Tibial artery (tissue), 4 donors: ENCODE measurements at regions not wholly inside any gene's neighbourhood (a gene's known extent, or its start where the extent isn't known, plus 50 kb on each side); places are given as distances from the start of the nearest gene placed in this dataset.

Experiments used
- DNase-seq, 2 donors: peaks; one replicate each; pipeline ENCODE4 v3.0.0-alpha.2; 2019
- H3K27ac ChIP-seq, 2 donors: fragments of 200-600 bp; sonication (generic) in 1 of 2; 1 replicate in 1 of 2; 2 replicates in 1 of 2; pipeline ENCODE4 v1.5.1; 2018 to 2019; ENCODE audit warnings: mild to moderate bottlenecking in 1 of 2
- H3K27me3 ChIP-seq, 2 donors: fragments of 200-600 bp; sonication (generic) in 1 of 2; one replicate each; pipeline versions ENCODE4 v1.5.1 to v1.6.0; 2016 to 2019
- H3K36me3 ChIP-seq, 3 donors: fragments of 200-600 bp; sonication (generic) in 2 of 3; one replicate each; pipeline ENCODE4 v1.5.1; 2016 to 2019; ENCODE audit warnings: mild to moderate bottlenecking in 2 of 3
- H3K4me1 ChIP-seq, 4 donors: fragments of 200-600 bp; sonication (generic) in 2 of 4; 1 replicate in 3 of 4; 2 replicates in 1 of 4; pipeline ENCODE4 v1.5.1; 2016 to 2019
- H3K4me3 ChIP-seq, 2 donors: fragments of 200-600 bp; sonication (generic) in 1 of 2; 1 replicate in 1 of 2; 2 replicates in 1 of 2; pipeline ENCODE4 v1.5.1; 2018 to 2019; ENCODE audit warnings: mild to moderate bottlenecking in 2 of 2
- H3K9me3 ChIP-seq, 3 donors: fragments of 200-600 bp; sonication (generic) in 1 of 3; one replicate each; pipeline ENCODE4 v1.5.1; 2016 to 2019
- CTCF ChIP-seq, 2 experiments: fragments of 200-600 bp in 1 of 2; fragments of 450-650 bp in 1 of 2; IDR thresholded peaks; one replicate each; pipeline ENCODE4 v1.5.1; 2017 to 2019; ENCODE audit warnings: antibody characterized with exemption in 2 of 2, mild to moderate bottlenecking in 1 of 2, moderate library complexity in 1 of 2
- intact Hi-C: fragments of 100-400 bp; cut with DNase I; formaldehyde crosslinking; loops from one replicate; pipeline ENCODE4 v1.15.0; 2023; ENCODE audit warnings: low total_unique reads

- intact Hi-C loops = no loop called here
- H3K4me1 ChIP-seq = no peaks in the 10 kb centered on the region
- no peak overlapping the region for H3K4me3 ChIP-seq
- H3K36me3 ChIP-seq = no peaks in the 10 kb centered on the region
- no peaks in the 10 kb centered on the region for H3K27me3 ChIP-seq
- no peak overlapping the region for H3K27ac ChIP-seq
- no peaks in the 10 kb centered on the region for H3K9me3 ChIP-seq
- DNase-seq = no peak
- TF ChIP-seq CTCF (IDR thresholded peaks at IDR 0.05) = no peak
Measured at GRCh38 chr18:57974585-57975265, 69.3 kb upstream of the NEDD4L start.

- H3K27me3 ChIP-seq = no peaks in the 10 kb centered on the region
- intact Hi-C loops = no loop called here
- H3K36me3 ChIP-seq = no peaks in the 10 kb centered on the region
- TF ChIP-seq CTCF (IDR thresholded peaks at IDR 0.05) = no peak
- no peaks in the 10 kb centered on the region for H3K9me3 ChIP-seq
- no peak for DNase-seq
- H3K27ac ChIP-seq = no peak overlapping the region
- no peak overlapping the region for H3K4me3 ChIP-seq
- no peaks in the 10 kb centered on the region for H3K4me1 ChIP-seq
Measured at GRCh38 chr18:57973889-57974288, 70.1 kb upstream of the NEDD4L start.

GRCh38 chr18:57970356-57971095 is 73.5 kb upstream of the NEDD4L start:
- no peak overlapping the region for H3K27ac ChIP-seq
- TF ChIP-seq CTCF (IDR thresholded peaks at IDR 0.05) = no peak
- no peak overlapping the region for H3K4me3 ChIP-seq
- H3K9me3 ChIP-seq = no peaks in the 10 kb centered on the region
- H3K27me3 ChIP-seq = no peaks in the 10 kb centered on the region
- H3K36me3 ChIP-seq = no peaks in the 10 kb centered on the region
- intact Hi-C loops = no loop called here
- H3K4me1 ChIP-seq = no peaks in the 10 kb centered on the region
- no peak for DNase-seq

GRCh38 chr18:57969824-57970223 is 74.2 kb upstream of the NEDD4L start:
- Histone ChIP-seq H3K36me3 (no peaks in the 10 kb centered on the region), H3K9me3 (no peaks in the 10 kb centered on the region), H3K4me1 (no peaks in the 10 kb centered on the region), H3K4me3 (no peak overlapping the region), H3K27me3 (no peaks in the 10 kb centered on the region), H3K27ac (no peak overlapping the region)
- no peak for TF ChIP-seq CTCF (IDR thresholded peaks at IDR 0.05)
- intact Hi-C loops = no loop called here
- no peak for DNase-seq

GRCh38 chr18:57965246-57965645 is 78.8 kb upstream of the NEDD4L start:
- H3K36me3 ChIP-seq = no peaks in the 10 kb centered on the region
- H3K4me1 ChIP-seq = no peaks in the 10 kb centered on the region
- intact Hi-C loops = no loop called here
- no peaks in the 10 kb centered on the region for H3K27me3 ChIP-seq
- H3K9me3 ChIP-seq = no peaks in the 10 kb centered on the region
- no peak overlapping the region for H3K27ac ChIP-seq
- no peak for DNase-seq
- no peak overlapping the region for H3K4me3 ChIP-seq
- no peak for TF ChIP-seq CTCF (IDR thresholded peaks at IDR 0.05)
